ENCODE measurements at regions not wholly inside any gene's neighbourhood (a gene's known extent, or its start where the extent isn't known, plus 50 kb on each side); places are given as distances from the start of the nearest gene placed in this dataset.
"Not testable (repeated sequence)": the region's sequence is repeated elsewhere in the genome, so short reads cannot be mapped to it uniquely, and the experiment has no call there.

DNA sequence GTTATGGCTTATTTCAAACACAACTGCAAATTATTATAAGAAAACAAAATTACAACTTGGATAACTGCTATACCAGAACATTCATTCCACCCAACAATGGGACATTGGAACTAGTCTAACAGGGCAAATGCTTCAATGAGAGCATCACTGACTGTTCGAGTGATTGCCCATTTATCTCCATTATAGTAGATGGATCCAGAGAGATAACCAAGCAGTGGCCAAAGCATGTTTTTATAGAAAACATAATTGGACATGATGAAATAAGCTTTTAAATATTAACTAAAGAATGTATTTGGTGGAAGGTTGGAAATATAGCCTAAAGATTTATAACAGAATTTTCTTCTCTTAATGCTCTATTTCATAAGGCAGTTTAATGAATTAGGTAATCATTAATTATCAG lies 634.8 kb downstream of the NUP35 start:
- no peaks in the 10 kb centered on the region for H3K36me3 Mint-ChIP-seq (ENCODE audit: low read depth)
- TF ChIP-seq, protein P1, sequence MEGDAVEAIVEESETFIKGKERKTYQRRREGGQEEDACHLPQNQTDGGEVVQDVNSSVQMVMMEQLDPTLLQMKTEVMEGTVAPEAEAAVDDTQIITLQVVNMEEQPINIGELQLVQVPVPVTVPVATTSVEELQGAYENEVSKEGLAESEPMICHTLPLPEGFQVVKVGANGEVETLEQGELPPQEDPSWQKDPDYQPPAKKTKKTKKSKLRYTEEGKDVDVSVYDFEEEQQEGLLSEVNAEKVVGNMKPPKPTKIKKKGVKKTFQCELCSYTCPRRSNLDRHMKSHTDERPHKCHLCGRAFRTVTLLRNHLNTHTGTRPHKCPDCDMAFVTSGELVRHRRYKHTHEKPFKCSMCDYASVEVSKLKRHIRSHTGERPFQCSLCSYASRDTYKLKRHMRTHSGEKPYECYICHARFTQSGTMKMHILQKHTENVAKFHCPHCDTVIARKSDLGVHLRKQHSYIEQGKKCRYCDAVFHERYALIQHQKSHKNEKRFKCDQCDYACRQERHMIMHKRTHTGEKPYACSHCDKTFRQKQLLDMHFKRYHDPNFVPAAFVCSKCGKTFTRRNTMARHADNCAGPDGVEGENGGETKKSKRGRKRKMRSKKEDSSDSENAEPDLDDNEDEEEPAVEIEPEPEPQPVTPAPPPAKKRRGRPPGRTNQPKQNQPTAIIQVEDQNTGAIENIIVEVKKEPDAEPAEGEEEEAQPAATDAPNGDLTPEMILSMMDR (IDR thresholded peaks at IDR 0.05; ENCODE audit: unreplicated experiment in 3 of 3) = no peak
- H3K4me1 Mint-ChIP-seq = no peaks in the 10 kb centered on the region
- no peaks in the 10 kb centered on the region for H3K9me3 Mint-ChIP-seq
- no peak overlapping the region for H3K27ac Mint-ChIP-seq
- no peak overlapping the region for H3K4me3 Mint-ChIP-seq
- no peaks in the 10 kb centered on the region for H3K27me3 Mint-ChIP-seq (ENCODE audit: low read depth)

DNA sequence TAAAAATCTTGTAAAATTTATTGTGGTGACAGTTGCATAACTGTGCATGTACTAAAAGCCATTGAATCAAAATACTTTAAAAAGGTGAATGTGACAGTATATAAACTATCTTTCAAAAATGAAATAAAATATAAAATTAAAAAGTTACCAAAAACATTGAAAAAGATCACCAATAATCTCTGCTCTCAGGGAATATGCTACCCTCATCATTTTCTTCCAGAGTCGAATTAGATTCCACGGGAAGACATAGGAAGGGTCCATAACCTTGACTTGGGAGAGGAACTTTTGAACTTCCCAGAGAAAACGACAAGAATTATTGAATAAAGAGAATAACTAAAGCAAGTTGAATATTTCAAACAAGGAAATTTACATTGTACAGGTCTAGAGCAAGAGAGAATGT lies 649.5 kb downstream of the NUP35 start:
- TF ChIP-seq, protein P1 (IDR thresholded peaks at IDR 0.05; ENCODE audit: unreplicated experiment in 3 of 3) = no peak
- H3K27ac Mint-ChIP-seq = no peak overlapping the region
- no peaks in the 10 kb centered on the region for H3K9me3 Mint-ChIP-seq
- H3K4me1 Mint-ChIP-seq = no peaks in the 10 kb centered on the region
- no peak overlapping the region for H3K4me3 Mint-ChIP-seq
- no peaks in the 10 kb centered on the region for H3K27me3 Mint-ChIP-seq (ENCODE audit: low read depth)
- H3K36me3 Mint-ChIP-seq (ENCODE audit: low read depth) = no peaks in the 10 kb centered on the region

DNA sequence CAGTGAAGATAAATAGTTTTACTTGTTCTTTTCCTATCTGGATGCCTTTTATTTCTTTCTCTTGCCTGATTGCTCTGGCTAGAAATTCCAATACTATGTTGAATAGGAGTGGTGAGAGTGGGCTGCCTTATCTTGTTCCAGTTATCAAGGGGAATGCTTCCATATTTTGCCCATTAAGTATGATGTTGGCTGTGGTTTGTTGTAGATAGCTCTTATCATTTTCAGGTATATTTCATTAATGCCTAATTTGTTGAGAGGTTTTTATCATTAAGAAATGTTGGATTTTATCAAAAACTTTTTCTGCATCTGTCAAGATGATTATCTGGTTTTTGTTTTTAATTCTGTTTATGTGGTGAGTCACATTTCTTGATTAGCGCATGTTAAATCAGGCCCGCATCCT lies 655.8 kb downstream of the NUP35 start:
- H3K36me3 Mint-ChIP-seq (ENCODE audit: low read depth) = no peaks in the 10 kb centered on the region
- H3K27me3 Mint-ChIP-seq (ENCODE audit: low read depth) = no peaks in the 10 kb centered on the region
- no peak overlapping the region for H3K4me3 Mint-ChIP-seq
- no peak overlapping the region for H3K27ac Mint-ChIP-seq
- TF ChIP-seq, protein P1 (IDR thresholded peaks at IDR 0.05; ENCODE audit: unreplicated experiment in 3 of 3) = no peak
- no peaks in the 10 kb centered on the region for H3K4me1 Mint-ChIP-seq
- H3K9me3 Mint-ChIP-seq = no peaks in the 10 kb centered on the region

DNA sequence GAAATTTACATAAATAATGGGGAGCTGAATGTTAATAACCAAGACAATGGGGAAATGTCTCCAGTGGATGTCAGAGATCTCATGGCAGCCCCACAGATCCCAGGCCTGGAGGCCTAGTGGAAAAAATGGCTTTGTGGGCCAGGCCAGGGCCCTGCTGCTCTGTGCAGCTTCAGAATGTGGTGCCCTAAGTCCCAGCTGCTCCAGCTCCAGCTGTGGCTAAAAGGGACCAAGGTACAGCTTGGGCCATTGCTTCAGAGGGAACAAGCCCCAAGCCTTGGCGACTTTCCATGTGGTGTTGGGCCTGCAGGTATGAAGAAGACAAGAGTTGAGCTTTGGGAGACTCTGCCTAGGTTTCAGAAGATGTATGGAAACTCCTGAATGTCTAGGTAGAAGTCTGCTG lies 658.2 kb downstream of the NUP35 start:
- Mint-ChIP-seq H3K4me3 (no peak overlapping the region), H3K27ac (no peak overlapping the region), H3K4me1 (no peaks in the 10 kb centered on the region), H3K9me3 (no peaks in the 10 kb centered on the region), H3K36me3 (ENCODE audit: low read depth) (no peaks in the 10 kb centered on the region), H3K27me3 (ENCODE audit: low read depth) (no peaks in the 10 kb centered on the region)
- TF ChIP-seq, protein P1 (IDR thresholded peaks at IDR 0.05; ENCODE audit: unreplicated experiment in 3 of 3) = no peak

DNA sequence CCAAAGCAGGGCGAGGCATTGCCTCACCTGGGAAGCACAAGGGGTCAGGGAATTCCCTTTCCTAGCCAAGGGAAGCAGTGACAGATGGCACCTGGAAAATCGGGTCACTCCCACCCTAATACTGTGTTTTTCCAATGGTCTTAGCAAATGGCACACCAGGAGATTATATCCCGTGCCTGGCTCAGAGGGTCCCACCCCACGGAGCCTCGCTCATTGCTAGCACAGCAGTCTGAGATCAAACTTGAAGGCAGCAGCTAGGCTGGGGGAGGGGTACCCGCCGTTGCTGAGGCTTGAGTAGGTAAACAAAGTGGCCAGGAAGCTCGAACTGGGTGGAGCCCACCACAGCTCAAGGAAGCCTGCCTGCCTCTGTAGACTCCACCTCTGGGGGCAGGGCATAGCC lies 664.6 kb downstream of the NUP35 start:
- not testable (repeated sequence) for H3K4me1 Mint-ChIP-seq; H3K27ac Mint-ChIP-seq; H3K4me3 Mint-ChIP-seq; H3K27me3 Mint-ChIP-seq (ENCODE audit: low read depth); H3K36me3 Mint-ChIP-seq (ENCODE audit: low read depth)
- peaks cover 26% of the 10 kb centered on the region for H3K9me3 Mint-ChIP-seq

DNA sequence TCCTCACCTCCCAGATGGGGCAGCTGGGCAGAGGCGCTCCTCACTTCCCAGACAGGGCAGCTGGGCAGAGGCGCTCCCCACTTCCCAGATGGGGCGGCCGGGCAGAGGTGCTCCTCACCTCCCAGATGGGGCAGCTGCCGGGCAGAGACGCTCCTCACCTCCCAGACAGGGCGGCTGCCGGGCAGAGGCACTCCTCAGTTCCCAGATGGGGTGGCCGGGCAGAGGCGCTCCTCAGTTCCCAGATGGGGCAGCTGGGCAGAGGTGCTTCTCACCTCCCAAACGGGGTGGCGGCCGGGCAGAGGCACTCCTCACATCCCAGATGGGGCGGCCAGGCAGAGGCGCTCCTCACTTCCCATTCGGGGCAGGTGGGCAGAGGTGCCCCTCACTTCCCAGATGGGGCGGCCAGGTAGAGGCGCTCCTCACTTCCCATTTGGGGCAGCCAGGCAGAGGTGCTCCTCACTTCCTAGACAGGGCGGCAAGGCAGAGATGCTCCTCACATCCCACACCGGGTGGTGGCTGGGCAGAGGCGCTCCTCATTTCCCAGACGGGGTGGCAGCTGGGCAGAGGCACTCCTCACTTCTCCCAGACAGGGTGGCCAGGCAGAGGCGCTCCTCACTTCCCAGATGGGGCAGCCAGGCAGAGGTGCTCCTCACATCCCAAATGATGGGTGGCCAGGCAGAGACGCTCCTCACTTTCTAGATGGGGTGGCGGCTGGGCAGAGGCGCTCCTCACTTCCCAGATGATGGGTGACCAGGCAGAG lies 668.1 kb downstream of the NUP35 start:
- H3K27me3 Mint-ChIP-seq (ENCODE audit: low read depth); H3K4me3 Mint-ChIP-seq; H3K4me1 Mint-ChIP-seq; H3K27ac Mint-ChIP-seq; H3K36me3 Mint-ChIP-seq (ENCODE audit: low read depth): not testable (repeated sequence)
- peaks cover 32% of the 10 kb centered on the region for H3K9me3 Mint-ChIP-seq

DNA sequence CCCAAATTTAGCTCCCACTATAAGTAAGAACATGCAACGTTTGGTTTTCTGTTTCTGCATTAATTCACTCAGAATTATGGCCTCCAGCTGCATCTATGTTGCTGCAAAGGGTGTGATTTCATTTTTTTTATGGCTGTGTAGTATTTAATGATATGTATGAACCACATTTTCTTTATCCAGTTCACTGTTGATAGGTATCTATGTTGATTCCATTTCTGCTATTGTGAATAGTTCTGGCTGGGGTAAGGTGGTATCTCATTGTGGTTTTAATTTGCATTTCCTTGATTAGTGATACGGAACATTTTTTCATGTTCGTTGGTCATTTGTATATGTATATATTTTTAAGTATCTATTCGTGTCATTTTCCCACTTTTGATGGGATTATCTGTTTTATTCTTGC lies 674.3 kb downstream of the NUP35 start:
- TF ChIP-seq, protein P1 (IDR thresholded peaks at IDR 0.05; ENCODE audit: unreplicated experiment in 3 of 3) = no peak
- H3K36me3 Mint-ChIP-seq (ENCODE audit: low read depth) = no peaks in the 10 kb centered on the region

More for the DNA sequence above, 674.3 kb downstream of the NUP35 start:
- Mint-ChIP-seq H3K4me3 (no peak overlapping the region), H3K27ac (no peak overlapping the region), H3K4me1 (no peaks in the 10 kb centered on the region), H3K27me3 (ENCODE audit: low read depth) (no peaks in the 10 kb centered on the region), H3K9me3 (peaks cover 5% of the 10 kb centered on the region)

Measured in nephron (organoid).